ENCODE measurements at regions not wholly inside any gene's neighbourhood (a gene's known extent, or its start where the extent isn't known, plus 50 kb on each side); places are given as distances from the start of the nearest gene placed in this dataset.

- H3K4me1 ChIP-seq (ENCODE audit: control insufficient read depth in 2 of 3, insufficient read depth in 2 of 3, low read depth in 1 of 3, low read length in 3 of 3): no peaks in the 10 kb centered on the region
- no peak overlapping the region for H3K9ac ChIP-seq (ENCODE audit: low read length in 3 of 3)
- intact Hi-C loops (cut with DNase I): no loop called here
- H3K36me3 ChIP-seq (ENCODE audit: control insufficient read depth in 2 of 3, insufficient read depth in 3 of 3, low read length in 3 of 3): no peaks in the 10 kb centered on the region
- no peaks in the 10 kb centered on the region for H3K9me3 ChIP-seq (ENCODE audit: control insufficient read depth in 2 of 3, insufficient read depth in 1 of 3, low read length in 3 of 3)
- TF ChIP-seq CTCF (IDR thresholded peaks at IDR 0.05; ENCODE audit: borderline replicate concordance, extremely low read depth, insufficient read depth): no peak
- H3K27ac ChIP-seq (ENCODE audit: low read depth in 2 of 2, low read length in 2 of 2): no peak overlapping the region
- DNase-seq: no peak
- H3K4me3 ChIP-seq (ENCODE audit: low read length in 3 of 3): no peak overlapping the region
- H3K27me3 ChIP-seq (ENCODE audit: control insufficient read depth, insufficient read depth, low read length): no peaks in the 10 kb centered on the region
- FAIRE-seq: no peak
Observed at GRCh38 chr18:30489890-30490643, 552.5 kb downstream of the DSC3 start.

- H3K4me3 ChIP-seq (ENCODE audit: low read length in 3 of 3): no peak overlapping the region
- H3K36me3 ChIP-seq (ENCODE audit: control insufficient read depth in 2 of 3, insufficient read depth in 3 of 3, low read length in 3 of 3): no peaks in the 10 kb centered on the region
- no peak overlapping the region for H3K27ac ChIP-seq (ENCODE audit: low read depth in 2 of 2, low read length in 2 of 2)
- DNase-seq (no peak), FAIRE-seq (no peak)
- H3K4me1 ChIP-seq (ENCODE audit: control insufficient read depth in 2 of 3, insufficient read depth in 2 of 3, low read depth in 1 of 3, low read length in 3 of 3): no peaks in the 10 kb centered on the region
- intact Hi-C loops (cut with DNase I): no loop called here
- no peaks in the 10 kb centered on the region for H3K9me3 ChIP-seq (ENCODE audit: control insufficient read depth in 2 of 3, insufficient read depth in 1 of 3, low read length in 3 of 3)
- no peaks in the 10 kb centered on the region for H3K27me3 ChIP-seq (ENCODE audit: control insufficient read depth, insufficient read depth, low read length)
- no peak overlapping the region for H3K9ac ChIP-seq (ENCODE audit: low read length in 3 of 3)
- TF ChIP-seq CTCF (IDR thresholded peaks at IDR 0.05; ENCODE audit: borderline replicate concordance, extremely low read depth, insufficient read depth): no peak
Observed at GRCh38 chr18:30487962-30488361, 554.6 kb downstream of the DSC3 start.

- TF ChIP-seq CTCF (IDR thresholded peaks at IDR 0.05; ENCODE audit: borderline replicate concordance, extremely low read depth, insufficient read depth): no peak
- intact Hi-C loops (cut with DNase I): no loop called here
- H3K4me3 ChIP-seq (ENCODE audit: low read length in 3 of 3): no peak overlapping the region
- H3K36me3 ChIP-seq (ENCODE audit: control insufficient read depth in 2 of 3, insufficient read depth in 3 of 3, low read length in 3 of 3): no peaks in the 10 kb centered on the region
- H3K4me1 ChIP-seq (ENCODE audit: control insufficient read depth in 2 of 3, insufficient read depth in 2 of 3, low read depth in 1 of 3, low read length in 3 of 3): no peaks in the 10 kb centered on the region
- H3K27ac ChIP-seq (ENCODE audit: low read depth in 2 of 2, low read length in 2 of 2): no peak overlapping the region
- FAIRE-seq: no peak
- H3K9me3 ChIP-seq (ENCODE audit: control insufficient read depth in 2 of 3, insufficient read depth in 1 of 3, low read length in 3 of 3): no peaks in the 10 kb centered on the region
- no peak for DNase-seq
- no peaks in the 10 kb centered on the region for H3K27me3 ChIP-seq (ENCODE audit: control insufficient read depth, insufficient read depth, low read length)
- H3K9ac ChIP-seq (ENCODE audit: low read length in 3 of 3): no peak overlapping the region
Observed at GRCh38 chr18:30486856-30487255, 555.7 kb downstream of the DSC3 start.

GRCh38 chr18:30485078-30485477, 557.5 kb downstream of the DSC3 start:
- no peaks in the 10 kb centered on the region for H3K27me3 ChIP-seq (ENCODE audit: control insufficient read depth, insufficient read depth, low read length)
- no peaks in the 10 kb centered on the region for H3K9me3 ChIP-seq (ENCODE audit: control insufficient read depth in 2 of 3, insufficient read depth in 1 of 3, low read length in 3 of 3)
- FAIRE-seq (no peak), DNase-seq (no peak)
- no peaks in the 10 kb centered on the region for H3K36me3 ChIP-seq (ENCODE audit: control insufficient read depth in 2 of 3, insufficient read depth in 3 of 3, low read length in 3 of 3)
- H3K4me3 ChIP-seq (ENCODE audit: low read length in 3 of 3): no peak overlapping the region
- no peak overlapping the region for H3K27ac ChIP-seq (ENCODE audit: low read depth in 2 of 2, low read length in 2 of 2)
- H3K9ac ChIP-seq (ENCODE audit: low read length in 3 of 3): no peak overlapping the region
- H3K4me1 ChIP-seq (ENCODE audit: control insufficient read depth in 2 of 3, insufficient read depth in 2 of 3, low read depth in 1 of 3, low read length in 3 of 3): no peaks in the 10 kb centered on the region
- intact Hi-C loops (cut with DNase I): no loop called here
- TF ChIP-seq CTCF (IDR thresholded peaks at IDR 0.05; ENCODE audit: borderline replicate concordance, extremely low read depth, insufficient read depth): no peak
